SU-DHL-6 (cell line): ENCODE measurements at regions not wholly inside any gene's neighbourhood (a gene's known extent, or its start where the extent isn't known, plus 50 kb on each side); places are given as distances from the start of the nearest gene placed in this dataset.

ENCODE experiments used
- H2AFZ ChIP-seq: fragments of 200-600 bp; sonication (generic); 2 replicates; pipeline ENCODE4 v1.6.1; 2014; ENCODE audit warnings: low read depth, mild to moderate bottlenecking, moderate library complexity, mixed read lengths, antibody characterized with exemption, low read length; ENCODE audit not compliant: severe bottlenecking
- H3F3A ChIP-seq: fragments of 200-600 bp; shearing (Covaris generic); 2 replicates; pipeline ENCODE4 v1.6.0; 2016; ENCODE audit warnings: antibody characterized with exemption, mild to moderate bottlenecking; ENCODE audit not compliant: insufficient read depth
- H3K27ac ChIP-seq: fragments of 200-600 bp; sonication (generic); 2 replicates; pipeline ENCODE4 v1.5.1; 2016; ENCODE audit warnings: low read depth, mild to moderate bottlenecking, low read length, moderate library complexity, mixed read lengths
- H3K27me3 ChIP-seq: fragments of 200-600 bp; sonication (generic), shearing (Covaris generic); 2 replicates; pipeline ENCODE4 v1.6.0; 2014; ENCODE audit warnings: mild to moderate bottlenecking, low read length
- H3K36me3 ChIP-seq: fragments of 200-600 bp; sonication (generic); 2 replicates; pipeline ENCODE4 v1.6.1; 2014; ENCODE audit warnings: mild to moderate bottlenecking, low read length, mixed read lengths
- H3K4me2 ChIP-seq: fragments of 300-600, 200-600 bp; shearing (Covaris generic), sonication (generic); 2 replicates; pipeline ENCODE4 v1.6.0; 2014; ENCODE audit warnings: low read length, low read depth, mild to moderate bottlenecking; ENCODE audit not compliant: poor library complexity, severe bottlenecking
- H3K4me3 ChIP-seq: fragments of 200-600 bp; sonication (generic); 2 replicates; pipeline ENCODE4 v1.5.1; 2014; ENCODE audit warnings: antibody characterized with exemption, low read length, mild to moderate bottlenecking, mixed read lengths; ENCODE audit not compliant: insufficient read depth, poor library complexity, severe bottlenecking
- H3K79me2 ChIP-seq: fragments of 200-600 bp; sonication (generic); 2 replicates; pipeline ENCODE4 v1.6.1; 2014; ENCODE audit warnings: mild to moderate bottlenecking, low read length, moderate library complexity; ENCODE audit not compliant: insufficient read depth
- H3K9ac ChIP-seq: fragments of 200-600 bp; sonication (generic); 2 replicates; pipeline ENCODE4 v1.7.0; 2014; ENCODE audit warnings: mild to moderate bottlenecking, low read length
- H3K9me2 ChIP-seq: fragments of 200-600 bp; sonication (generic); replicated peaks from 2 replicates; pipeline ENCODE4 v1.6.1; 2014; ENCODE audit warnings: low read length; ENCODE audit not compliant: insufficient read depth
- H3K9me3 ChIP-seq: fragments of 200-600 bp; sonication (generic); 2 replicates; pipeline ENCODE4 v1.6.1; 2014; ENCODE audit warnings: low read length, mixed read lengths; ENCODE audit not compliant: insufficient read depth
- H4K20me1 ChIP-seq: fragments of 200-600 bp; sonication (generic); 2 replicates; pipeline ENCODE4 v1.6.1; 2014; ENCODE audit warnings: low read depth, mild to moderate bottlenecking, antibody characterized with exemption, low read length, moderate library complexity, mixed read lengths
- CTCF ChIP-seq: fragments of 200-600 bp; sonication (generic); IDR thresholded peaks from one replicate; pipeline ENCODE4 v1.5.1; 2017; ENCODE audit warnings: antibody characterized with exemption, mild to moderate bottlenecking, low read length, moderate library complexity; ENCODE audit not compliant: insufficient read depth, poor library complexity, severe bottlenecking
- EZH2phosphoT487 ChIP-seq: fragments of 200-600 bp; sonication (generic), shearing (Covaris generic); conservative IDR thresholded peaks from 2 replicates; pipeline ENCODE4 v1.6.1; 2018; ENCODE audit warnings: mild to moderate bottlenecking, antibody characterized with exemption, low read length, moderate library complexity, mixed read lengths

- no peak for TF ChIP-seq EZH2phosphoT487
- no peak for TF ChIP-seq CTCF
- H3K4me3 ChIP-seq: no peak overlapping the region
- no peaks in the 10 kb centered on the region for H3K9me3 ChIP-seq
- peak overlapping the region; percentile 99 for H3K27ac ChIP-seq
- no peak overlapping the region for H2AFZ ChIP-seq
- no peaks in the 10 kb centered on the region for H3K27me3 ChIP-seq
- H3K9ac ChIP-seq: peak overlapping the region; percentile 92
- H3K36me3 ChIP-seq: no peaks in the 10 kb centered on the region
- peak overlapping the region; percentile 75 for H3K4me2 ChIP-seq
- peaks cover 46% of the 10 kb centered on the region for H3F3A ChIP-seq
- H3K79me2 ChIP-seq: no peaks in the 10 kb centered on the region
- no peaks in the 10 kb centered on the region for H3K9me2 ChIP-seq
- no peaks in the 10 kb centered on the region for H4K20me1 ChIP-seq
These were observed 158.4 kb upstream of the BCL6 start for GRCh38 chr3:187903697-187904096.

- Histone ChIP-seq H3K36me3 (no peaks in the 10 kb centered on the region), H3K9ac (no peak overlapping the region), H4K20me1 (no peaks in the 10 kb centered on the region), H3F3A (peaks cover 22% of the 10 kb centered on the region), H3K79me2 (no peaks in the 10 kb centered on the region), H2AFZ (no peak overlapping the region), H3K9me3 (no peaks in the 10 kb centered on the region), H3K27ac (peak overlapping the region; percentile 12; the same call in 1 of the 2 replicates), H3K27me3 (no peaks in the 10 kb centered on the region), H3K9me2 (no peaks in the 10 kb centered on the region), H3K4me3 (no peak overlapping the region), H3K4me2 (no peak overlapping the region)
- no peak for TF ChIP-seq EZH2phosphoT487
- no peak for TF ChIP-seq CTCF
These were observed 161.1 kb upstream of the BCL6 start for GRCh38 chr3:187906416-187906815.

GRCh38 chr3:187906920-187907319 lies 161.7 kb upstream of the BCL6 start:
- Histone ChIP-seq H2AFZ (no peak overlapping the region), H3K27me3 (no peaks in the 10 kb centered on the region), H3K4me2 (no peak overlapping the region), H3K4me3 (no peak overlapping the region), H3K27ac (no peak overlapping the region), H3K36me3 (no peaks in the 10 kb centered on the region), H3K9me3 (no peaks in the 10 kb centered on the region), H3K9me2 (no peaks in the 10 kb centered on the region), H3F3A (peaks cover 17% of the 10 kb centered on the region), H3K9ac (no peak overlapping the region), H4K20me1 (no peaks in the 10 kb centered on the region), H3K79me2 (no peaks in the 10 kb centered on the region)
- TF ChIP-seq CTCF (no peak), EZH2phosphoT487 (no peak)

GRCh38 chr3:187909866-187910265 lies 164.6 kb upstream of the BCL6 start:
- TF ChIP-seq EZH2phosphoT487: no peak
- no peak for TF ChIP-seq CTCF
- no peaks in the 10 kb centered on the region for H3K27me3 ChIP-seq

More at GRCh38 chr3:187909866-187910265, 164.6 kb upstream of the BCL6 start:
- no peaks in the 10 kb centered on the region for H4K20me1 ChIP-seq
- H3K36me3 ChIP-seq: no peaks in the 10 kb centered on the region
- H3K79me2 ChIP-seq: no peaks in the 10 kb centered on the region
- no peak overlapping the region for H3K27ac ChIP-seq
- H3K4me2 ChIP-seq: no peak overlapping the region
- H2AFZ ChIP-seq: no peak overlapping the region
- no peak overlapping the region for H3K4me3 ChIP-seq
- H3K9me3 ChIP-seq: no peaks in the 10 kb centered on the region
- H3K9ac ChIP-seq: no peak overlapping the region
- peaks cover 14% of the 10 kb centered on the region for H3F3A ChIP-seq
- H3K9me2 ChIP-seq: no peaks in the 10 kb centered on the region
